ENCODE measurements at regions not wholly inside any gene's neighbourhood (a gene's known extent, or its start where the extent isn't known, plus 50 kb on each side); places are given as distances from the start of the nearest gene placed in this dataset.

DNA sequence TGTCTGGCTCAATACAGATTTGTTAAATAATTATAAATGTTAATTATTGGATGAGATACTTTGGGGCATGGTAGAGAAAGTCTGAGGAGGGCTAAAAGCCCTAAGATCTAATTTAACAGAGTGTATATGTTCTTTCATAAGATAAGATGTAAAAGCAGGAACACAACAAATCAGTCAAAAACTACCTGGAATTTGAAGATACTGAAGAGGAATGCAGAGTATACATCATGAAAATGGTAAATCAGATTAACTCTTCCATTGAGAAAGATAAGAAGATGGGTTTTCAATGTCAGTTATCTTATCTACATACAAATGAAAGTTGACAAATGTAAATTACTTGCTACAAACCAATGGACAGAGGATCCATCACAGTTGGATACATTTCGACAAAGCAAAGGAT, 107.3 kb upstream of the NFIB start:
- DNase-seq (ENCODE audit: low read depth, low spot score), result no peak
- in situ Hi-C loops (cut with HindIII; ENCODE audit: low pct_unique_long_range_greater_than_20kb, low sequenced_read_pairs), result no loop called here

DNA sequence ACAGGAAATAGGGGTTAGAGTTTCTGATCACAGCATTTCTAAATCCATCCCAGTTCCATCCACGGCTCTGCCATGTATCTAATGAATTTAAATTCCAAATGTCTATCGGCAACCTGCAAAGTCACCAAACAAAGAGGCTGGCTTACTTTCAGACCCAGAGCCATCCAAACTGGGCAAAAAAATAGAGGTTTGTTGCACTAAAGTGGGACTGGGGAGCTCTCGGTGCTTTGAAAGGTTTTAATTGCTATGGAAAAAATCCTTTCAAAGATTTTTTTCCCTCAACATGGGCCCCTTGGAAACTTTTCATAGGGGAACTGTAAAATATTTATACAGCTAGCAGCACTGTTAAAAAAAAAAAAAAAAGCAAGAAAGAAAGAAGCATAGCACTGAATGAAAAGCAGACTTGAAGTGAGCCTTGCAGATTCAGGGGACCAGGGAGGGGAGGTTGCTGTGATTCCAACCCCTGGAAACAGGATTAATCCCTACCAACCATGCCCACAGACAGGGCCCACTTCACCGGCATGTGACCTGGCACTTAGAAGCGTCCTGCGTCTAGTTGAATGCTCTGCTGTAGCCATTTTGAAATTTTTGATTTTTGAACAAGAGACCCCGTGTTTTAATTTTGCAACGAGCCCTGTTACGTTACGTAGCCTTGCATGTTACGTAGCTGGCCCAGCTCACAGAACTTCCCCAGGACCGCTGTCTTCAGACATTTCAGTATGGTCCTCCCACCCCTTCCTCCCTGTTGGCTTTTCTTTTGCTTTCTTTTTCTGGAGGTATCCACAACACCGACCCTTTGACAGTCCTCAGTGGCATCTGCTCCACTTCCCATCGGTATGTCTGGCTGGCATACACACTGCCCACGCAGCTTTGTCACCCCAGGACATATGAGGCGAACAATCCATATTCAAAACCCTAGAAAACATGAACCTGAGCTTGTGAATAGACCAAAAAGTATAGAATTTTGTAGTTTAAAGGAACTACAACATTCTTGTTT, 105.3 kb upstream of the NFIB start:
- in situ Hi-C loops (cut with HindIII; ENCODE audit: low pct_unique_long_range_greater_than_20kb, low sequenced_read_pairs), result no loop called here

GRCh38 chr9:14418301-14418940, 104.5 kb upstream of the NFIB start:
- in situ Hi-C loops (cut with HindIII; ENCODE audit: low pct_unique_long_range_greater_than_20kb, low sequenced_read_pairs), result no loop called here
- DNase-seq (ENCODE audit: low read depth, low spot score), result no peak

More for the DNA sequence above, 105.3 kb upstream of the NFIB start:
- no peak for DNase-seq (ENCODE audit: low read depth, low spot score)

- in situ Hi-C loops (cut with HindIII; ENCODE audit: low pct_unique_long_range_greater_than_20kb, low sequenced_read_pairs), result no loop called here
These were observed 103.3 kb upstream of the NFIB start for GRCh38 chr9:14417237-14417636.

DNA sequence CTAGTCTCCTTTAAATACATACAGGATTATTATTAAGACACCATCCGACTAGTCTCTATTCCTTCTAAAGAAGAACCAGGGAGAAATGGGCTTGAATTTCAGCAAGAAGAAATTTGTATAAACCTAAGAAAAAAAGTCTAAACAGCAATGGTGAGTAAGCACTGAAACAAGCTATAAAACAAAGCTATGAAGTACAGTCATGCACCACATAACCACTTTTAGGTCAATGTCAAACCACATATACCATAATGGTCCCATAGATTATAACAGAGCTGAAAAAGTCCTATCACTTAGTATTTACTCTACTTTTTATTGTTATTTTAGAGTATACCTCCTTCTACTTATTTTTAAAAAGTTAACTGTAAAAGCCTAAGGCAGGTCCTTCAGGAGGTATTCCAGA, 102.0 kb upstream of the NFIB start:
- DNase-seq (ENCODE audit: low read depth, low spot score), result no peak
- in situ Hi-C loops (cut with HindIII; ENCODE audit: low pct_unique_long_range_greater_than_20kb, low sequenced_read_pairs), result no loop called here

More at GRCh38 chr9:14417237-14417636, 103.3 kb upstream of the NFIB start:
- DNase-seq (ENCODE audit: low read depth, low spot score), result no peak

DNA sequence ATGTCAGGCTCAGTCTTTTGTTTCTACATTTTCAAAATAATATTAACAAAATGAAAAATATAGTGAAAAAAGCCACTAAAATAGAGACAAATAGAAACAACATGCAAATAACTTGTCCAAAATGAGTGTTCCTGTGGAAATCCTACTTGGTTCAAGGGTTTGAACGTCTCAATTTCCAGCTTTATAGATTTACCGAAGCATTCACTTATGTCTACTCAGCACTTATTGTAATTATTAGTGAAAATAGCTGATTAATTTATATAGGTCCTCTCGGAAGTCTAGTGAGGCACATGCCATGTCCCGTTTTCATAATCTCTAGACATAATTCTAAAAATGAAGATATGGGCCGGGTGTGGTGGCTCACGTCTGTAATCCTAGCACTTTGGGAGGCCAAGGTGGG, 99.9 kb upstream of the NFIB start:
- no peak for DNase-seq (ENCODE audit: low read depth, low spot score)
- in situ Hi-C loops (cut with HindIII; ENCODE audit: low pct_unique_long_range_greater_than_20kb, low sequenced_read_pairs), result no loop called here

GRCh38 chr9:14412775-14413174, 98.8 kb upstream of the NFIB start:
- no peak for DNase-seq (ENCODE audit: low read depth, low spot score)
- in situ Hi-C loops (cut with HindIII; ENCODE audit: low pct_unique_long_range_greater_than_20kb, low sequenced_read_pairs), result no loop called here

GRCh38 chr9:14406463-14406862, 92.5 kb upstream of the NFIB start:
- in situ Hi-C loops (cut with HindIII; ENCODE audit: low pct_unique_long_range_greater_than_20kb, low sequenced_read_pairs), result no loop called here
- no peak for DNase-seq (ENCODE audit: low read depth, low spot score)

DNA sequence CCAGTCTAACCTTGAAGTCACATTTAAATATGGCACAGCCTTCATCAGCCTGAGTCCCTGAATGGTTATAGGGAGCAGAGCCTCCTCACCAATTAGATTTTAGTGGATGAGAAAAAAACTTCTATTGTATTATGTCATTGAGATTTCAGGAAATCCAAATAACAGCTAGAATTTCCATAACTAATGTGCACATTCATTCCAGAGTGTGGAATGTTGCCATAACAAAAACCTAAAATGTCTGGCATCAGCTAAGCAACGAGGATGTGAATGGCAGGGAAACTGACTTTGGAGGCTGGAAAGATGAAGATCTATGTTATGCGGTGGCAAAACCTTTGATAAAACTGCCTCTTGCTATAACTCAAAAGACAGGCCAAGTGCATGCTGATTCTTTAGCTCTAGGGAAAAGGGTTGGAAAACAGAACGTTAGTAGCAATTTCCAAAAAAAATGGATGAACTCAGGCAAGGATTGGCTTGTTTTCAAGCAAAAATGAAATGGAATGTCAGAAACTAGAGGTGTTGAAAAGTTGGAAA, 91.3 kb upstream of the NFIB start:
- in situ Hi-C loops (cut with HindIII; ENCODE audit: low pct_unique_long_range_greater_than_20kb, low sequenced_read_pairs), result no loop called here

DNA sequence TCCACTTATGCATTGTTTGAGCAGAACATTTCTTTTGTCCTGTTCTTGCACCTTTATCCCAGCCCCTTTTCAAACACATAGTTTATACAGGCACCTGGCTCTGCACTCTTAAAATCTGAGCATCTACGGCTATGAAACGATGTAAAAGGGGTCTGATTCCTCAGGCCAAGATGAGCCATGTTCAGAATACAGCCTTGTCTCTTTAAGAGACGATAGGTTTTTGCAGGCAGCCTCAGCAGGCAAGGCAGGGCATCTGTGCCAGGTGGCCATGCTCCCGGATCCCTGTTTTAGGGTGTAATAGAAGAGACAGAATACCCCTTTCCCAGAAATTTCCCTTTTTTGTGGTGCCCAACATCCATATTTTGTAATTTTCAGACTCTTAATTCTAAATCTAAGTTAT, 89.1 kb upstream of the NFIB start:
- in situ Hi-C loops (cut with HindIII; ENCODE audit: low pct_unique_long_range_greater_than_20kb, low sequenced_read_pairs), result no loop called here
- DNase-seq (ENCODE audit: low read depth, low spot score), result no peak

More for the DNA sequence above, 91.3 kb upstream of the NFIB start:
- DNase-seq (ENCODE audit: low read depth, low spot score), result no peak

- DNase-seq (ENCODE audit: low read depth, low spot score), result no peak
- in situ Hi-C loops (cut with HindIII; ENCODE audit: low pct_unique_long_range_greater_than_20kb, low sequenced_read_pairs), result no loop called here
These were observed 88.6 kb upstream of the NFIB start for GRCh38 chr9:14402583-14402982.

DNA sequence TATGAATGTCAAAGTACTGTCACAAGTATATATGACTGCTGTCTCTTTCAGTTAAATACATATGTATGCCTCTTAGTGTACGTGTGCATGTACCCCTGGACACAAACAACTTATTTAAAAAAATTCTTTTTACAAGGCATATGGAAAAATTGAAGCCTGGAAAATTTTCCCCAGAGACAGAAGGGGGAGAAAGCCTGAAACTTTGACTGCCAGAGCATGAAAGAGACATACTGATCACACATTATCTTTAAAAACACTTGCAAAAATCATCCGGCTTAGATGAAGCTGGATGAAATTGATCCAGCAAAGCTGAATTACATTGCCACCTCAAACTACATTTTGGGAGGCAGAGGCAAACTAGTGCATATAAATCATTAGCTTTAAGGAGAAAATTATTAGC, 88.0 kb upstream of the NFIB start:
- in situ Hi-C loops (cut with HindIII; ENCODE audit: low pct_unique_long_range_greater_than_20kb, low sequenced_read_pairs), result no loop called here
- DNase-seq (ENCODE audit: low read depth, low spot score), result no peak

DNA sequence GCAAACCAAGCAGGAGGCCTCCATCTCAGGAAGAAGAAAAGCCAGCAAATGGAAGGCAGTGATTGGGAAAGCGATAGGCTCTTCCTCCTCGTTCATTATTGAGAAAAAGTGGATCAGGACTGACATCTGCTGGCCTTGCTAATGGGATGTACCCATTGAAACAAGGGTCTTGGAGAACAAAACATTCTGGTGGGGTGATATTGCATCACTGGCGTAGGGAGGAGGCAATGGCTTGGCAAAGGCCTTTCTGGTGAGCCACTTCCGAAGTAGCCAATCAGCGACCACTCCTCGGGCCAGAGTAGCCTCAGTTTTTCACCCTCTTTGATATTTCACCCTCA, 86.7 kb upstream of the NFIB start:
- DNase-seq (ENCODE audit: low read depth, low spot score), result peak; percentile 85
- in situ Hi-C loops (cut with HindIII; ENCODE audit: low pct_unique_long_range_greater_than_20kb, low sequenced_read_pairs), result no loop called here

- in situ Hi-C loops (cut with HindIII; ENCODE audit: low pct_unique_long_range_greater_than_20kb, low sequenced_read_pairs), result no loop called here
- no peak for DNase-seq (ENCODE audit: low read depth, low spot score)
These were observed 86.1 kb upstream of the NFIB start for GRCh38 chr9:14399756-14400657.

DNA sequence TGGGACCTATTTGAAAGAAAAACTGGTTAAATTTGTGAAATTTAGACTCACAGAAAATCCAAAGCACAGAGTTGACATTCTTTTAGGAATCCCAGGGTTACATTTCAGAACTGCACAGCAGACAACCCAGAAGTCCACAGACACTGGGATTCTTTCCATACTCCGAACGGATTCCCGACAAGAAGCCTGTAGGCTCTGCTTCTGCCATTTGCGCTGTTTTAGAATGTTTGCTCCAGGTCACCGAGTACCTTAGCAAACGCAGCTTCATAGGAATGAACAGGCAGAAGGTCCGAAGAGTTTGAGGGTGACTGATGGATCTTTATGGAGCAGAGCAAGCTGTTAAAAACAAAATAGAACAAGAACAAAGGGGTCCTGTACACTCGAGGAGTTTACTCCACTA, 84.5 kb upstream of the NFIB start:
- DNase-seq (ENCODE audit: low read depth, low spot score), result no peak
- in situ Hi-C loops (cut with HindIII; ENCODE audit: low pct_unique_long_range_greater_than_20kb, low sequenced_read_pairs), result no loop called here

- DNase-seq (ENCODE audit: low read depth, low spot score), result no peak
- in situ Hi-C loops (cut with HindIII; ENCODE audit: low pct_unique_long_range_greater_than_20kb, low sequenced_read_pairs), result no loop called here
These were observed 82.2 kb upstream of the NFIB start for GRCh38 chr9:14396171-14396570.

- in situ Hi-C loops (cut with HindIII; ENCODE audit: low pct_unique_long_range_greater_than_20kb, low sequenced_read_pairs), result no loop called here
These were observed 81.6 kb upstream of the NFIB start for GRCh38 chr9:14395317-14396082.

More at GRCh38 chr9:14395317-14396082, 81.6 kb upstream of the NFIB start:
- no peak for DNase-seq (ENCODE audit: low read depth, low spot score)

Data from SK-MEL-5 (cell line).